Natural killer cell (primary cell): ENCODE measurements at regions not wholly inside any gene's neighbourhood (a gene's known extent, or its start where the extent isn't known, plus 50 kb on each side); places are given as distances from the start of the nearest gene placed in this dataset.

Experiments used
- ATAC-seq, 3 donors: fragments of 150-1000 bp in 2 of 3; fragments of 200-7000 bp in 1 of 3; cut with Tn5 transposase; 1 replicate in 1 of 3; 2 replicates in 2 of 3; pipeline ENCODE4 v1.10.0; 2021; ENCODE audit warnings: mild to moderate bottlenecking in 2 of 3, moderate library complexity in 2 of 3
- DNase-seq, 2 donors: peaks; one replicate each; pipeline versions ENCODE4 v3.0.0 to v3.0.0-alpha.2; 2013 to 2021; ENCODE audit warnings: mixed read lengths in 1 of 2
- H3K27ac ChIP-seq: one replicate; pipeline ENCODE4 v1.5.1; 2013; ENCODE audit warnings: mild to moderate bottlenecking, low read length
- H3K27me3 ChIP-seq: one replicate; pipeline ENCODE4 v1.6.1; 2013; ENCODE audit warnings: low read length; ENCODE audit not compliant: control insufficient read depth, insufficient read depth
- H3K36me3 ChIP-seq: one replicate; pipeline ENCODE4 v1.6.1; 2013; ENCODE audit warnings: low read length; ENCODE audit not compliant: control insufficient read depth, insufficient read depth
- H3K4me1 ChIP-seq: one replicate; pipeline ENCODE4 v1.6.1; 2013; ENCODE audit warnings: low read length; ENCODE audit not compliant: control insufficient read depth, insufficient read depth
- H3K4me3 ChIP-seq: one replicate; pipeline ENCODE4 v1.5.1; 2013; ENCODE audit warnings: low read length
- H3K9me3 ChIP-seq: one replicate; pipeline ENCODE4 v1.6.1; 2013; ENCODE audit warnings: low read length; ENCODE audit not compliant: control insufficient read depth, insufficient read depth
- H3K27ac Mint-ChIP-seq, 2 donors: one replicate each; pipeline ENCODE4 v1.8.0; 2022; ENCODE audit warnings: mild to moderate bottlenecking in 2 of 2, mixed read lengths in 2 of 2, moderate library complexity in 1 of 2
- H3K27me3 Mint-ChIP-seq, 2 donors: one replicate each; pipeline ENCODE4 v1.8.0; 2022; ENCODE audit warnings: low read depth in 2 of 2, mixed read lengths in 2 of 2
- H3K36me3 Mint-ChIP-seq: one replicate; pipeline ENCODE4 v1.8.0; 2022; ENCODE audit warnings: mixed read lengths
- H3K4me1 Mint-ChIP-seq, 2 donors: one replicate each; pipeline ENCODE4 v1.8.0; 2022; ENCODE audit warnings: mixed read lengths in 2 of 2
- H3K4me3 Mint-ChIP-seq: one replicate; pipeline ENCODE4 v1.8.0; 2022; ENCODE audit warnings: mild to moderate bottlenecking, moderate library complexity, mixed read lengths
- H3K9me3 Mint-ChIP-seq, 2 donors: one replicate each; pipeline ENCODE4 v1.8.0; 2022; ENCODE audit warnings: mixed read lengths in 2 of 2
- WGBS: methylation state at CpG from one replicate; pipeline ENCODE4 v1.1.7; 2013; ENCODE audit warnings: missing lambda C conversion rate; ENCODE audit not compliant: insufficient coverage; 5-methylcytosine and 5-hydroxymethylcytosine counted together
- intact Hi-C: fragments of 100-400 bp; cut with micrococcal nuclease; formaldehyde crosslinking; loops from one replicate; pipeline ENCODE4 v1.14.2; 2022
- TF ChIP-seq, protein P1 (sequence below): fragments of 200-600 bp; IDR thresholded peaks from one replicate; pipeline ENCODE4 v1.8.0; 2022; ENCODE audit warnings: antibody characterized with exemption

DNA sequence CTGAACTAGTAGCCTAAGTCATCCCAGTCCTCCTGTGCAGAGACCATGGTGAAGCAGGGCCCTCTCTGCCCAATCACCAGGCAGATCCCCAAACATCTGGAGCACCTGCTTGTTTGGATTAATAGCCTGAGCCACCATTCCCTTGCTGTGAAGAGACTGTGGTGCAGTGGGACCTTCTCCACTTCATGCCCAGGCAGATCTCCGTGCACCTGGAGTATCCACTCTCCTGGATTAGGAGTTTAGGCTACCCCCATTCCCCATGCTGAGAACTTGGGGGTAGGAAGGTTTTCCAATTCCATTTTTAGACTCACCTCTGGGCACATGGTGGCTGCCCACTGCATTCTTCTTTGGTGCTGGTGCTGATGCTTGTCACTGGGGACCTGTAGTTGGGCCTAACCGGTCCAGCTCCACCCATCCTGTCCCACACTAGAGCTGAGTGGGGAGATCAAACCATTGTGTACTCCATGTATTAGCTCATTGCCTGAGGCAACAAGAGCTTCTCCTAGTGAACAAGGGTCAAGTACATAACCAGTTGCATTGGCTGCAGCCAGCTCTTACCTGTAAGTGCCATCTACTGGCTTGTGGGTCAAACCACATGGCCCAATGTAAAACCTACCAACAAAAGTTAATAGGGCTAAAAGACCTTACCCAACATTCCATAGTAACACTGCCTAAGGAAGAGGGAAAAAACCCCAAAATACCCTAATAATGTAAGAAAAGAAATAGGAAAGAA lies 382.5 kb upstream of the CBLB start:
- H3K9me3 ChIP-seq = peaks cover 8% of the 10 kb centered on the region
- no peak overlapping the region for H3K4me3 ChIP-seq
- no peak overlapping the region for H3K27ac ChIP-seq
- TF ChIP-seq, protein P1, sequence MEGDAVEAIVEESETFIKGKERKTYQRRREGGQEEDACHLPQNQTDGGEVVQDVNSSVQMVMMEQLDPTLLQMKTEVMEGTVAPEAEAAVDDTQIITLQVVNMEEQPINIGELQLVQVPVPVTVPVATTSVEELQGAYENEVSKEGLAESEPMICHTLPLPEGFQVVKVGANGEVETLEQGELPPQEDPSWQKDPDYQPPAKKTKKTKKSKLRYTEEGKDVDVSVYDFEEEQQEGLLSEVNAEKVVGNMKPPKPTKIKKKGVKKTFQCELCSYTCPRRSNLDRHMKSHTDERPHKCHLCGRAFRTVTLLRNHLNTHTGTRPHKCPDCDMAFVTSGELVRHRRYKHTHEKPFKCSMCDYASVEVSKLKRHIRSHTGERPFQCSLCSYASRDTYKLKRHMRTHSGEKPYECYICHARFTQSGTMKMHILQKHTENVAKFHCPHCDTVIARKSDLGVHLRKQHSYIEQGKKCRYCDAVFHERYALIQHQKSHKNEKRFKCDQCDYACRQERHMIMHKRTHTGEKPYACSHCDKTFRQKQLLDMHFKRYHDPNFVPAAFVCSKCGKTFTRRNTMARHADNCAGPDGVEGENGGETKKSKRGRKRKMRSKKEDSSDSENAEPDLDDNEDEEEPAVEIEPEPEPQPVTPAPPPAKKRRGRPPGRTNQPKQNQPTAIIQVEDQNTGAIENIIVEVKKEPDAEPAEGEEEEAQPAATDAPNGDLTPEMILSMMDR = no peak
- H3K27ac Mint-ChIP-seq = no peak overlapping the region
- no peaks in the 10 kb centered on the region for H3K27me3 ChIP-seq
- intact Hi-C loops = no loop called here
- 97% methylated on average over 2 of the region's 2 CpGs for WGBS
- H3K4me3 Mint-ChIP-seq = no peak overlapping the region
- DNase-seq (no peak), ATAC-seq (no peak)
- no peaks in the 10 kb centered on the region for H3K4me1 Mint-ChIP-seq
- H3K4me1 ChIP-seq = no peaks in the 10 kb centered on the region
- H3K27me3 Mint-ChIP-seq = no peaks in the 10 kb centered on the region
- peaks cover 11% of the 10 kb centered on the region for H3K36me3 Mint-ChIP-seq
- H3K9me3 Mint-ChIP-seq = peaks cover 3 to 6% of the 10 kb centered on the region in 2 donors
- H3K36me3 ChIP-seq = no peaks in the 10 kb centered on the region

DNA sequence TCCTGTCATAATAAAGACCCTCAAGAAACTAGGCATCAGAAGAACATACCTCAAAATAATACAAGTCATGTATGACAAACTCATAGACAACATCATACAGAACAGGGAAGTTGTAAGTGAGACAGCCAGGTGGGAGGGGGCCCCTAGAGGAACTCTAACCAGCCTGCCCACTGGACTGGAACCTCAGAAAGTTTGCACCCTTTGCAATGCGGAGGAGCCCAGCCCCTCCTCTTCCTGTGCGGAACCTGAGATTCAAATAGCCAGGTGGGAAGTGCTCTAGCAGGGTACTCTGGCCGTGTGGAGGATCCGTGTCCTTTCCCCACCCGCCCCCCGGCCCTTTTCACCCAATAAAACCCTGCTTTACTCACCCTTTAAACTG lies 387.0 kb upstream of the CBLB start:
- Mint-ChIP-seq H3K4me3 (no peak overlapping the region), H3K36me3 (peaks cover 4% of the 10 kb centered on the region), H3K9me3 (peaks cover 0 to 3% of the 10 kb centered on the region in 2 donors), H3K27me3 (no peaks in the 10 kb centered on the region), H3K4me1 (no peaks in the 10 kb centered on the region), H3K27ac (no peak overlapping the region)
- Histone ChIP-seq H3K27ac (peak overlapping the region; percentile 47), H3K4me3 (peak overlapping the region; percentile 38), H3K27me3 (no peaks in the 10 kb centered on the region), H3K4me1 (no peaks in the 10 kb centered on the region), H3K36me3 (no peaks in the 10 kb centered on the region), H3K9me3 (peaks cover 7% of the 10 kb centered on the region)
- TF ChIP-seq, protein P1 = no peak
- ATAC-seq = no peak
- WGBS = 87% methylated on average over 6 of the region's 6 CpGs
- intact Hi-C loops = no loop called here
- no peak for DNase-seq

DNA sequence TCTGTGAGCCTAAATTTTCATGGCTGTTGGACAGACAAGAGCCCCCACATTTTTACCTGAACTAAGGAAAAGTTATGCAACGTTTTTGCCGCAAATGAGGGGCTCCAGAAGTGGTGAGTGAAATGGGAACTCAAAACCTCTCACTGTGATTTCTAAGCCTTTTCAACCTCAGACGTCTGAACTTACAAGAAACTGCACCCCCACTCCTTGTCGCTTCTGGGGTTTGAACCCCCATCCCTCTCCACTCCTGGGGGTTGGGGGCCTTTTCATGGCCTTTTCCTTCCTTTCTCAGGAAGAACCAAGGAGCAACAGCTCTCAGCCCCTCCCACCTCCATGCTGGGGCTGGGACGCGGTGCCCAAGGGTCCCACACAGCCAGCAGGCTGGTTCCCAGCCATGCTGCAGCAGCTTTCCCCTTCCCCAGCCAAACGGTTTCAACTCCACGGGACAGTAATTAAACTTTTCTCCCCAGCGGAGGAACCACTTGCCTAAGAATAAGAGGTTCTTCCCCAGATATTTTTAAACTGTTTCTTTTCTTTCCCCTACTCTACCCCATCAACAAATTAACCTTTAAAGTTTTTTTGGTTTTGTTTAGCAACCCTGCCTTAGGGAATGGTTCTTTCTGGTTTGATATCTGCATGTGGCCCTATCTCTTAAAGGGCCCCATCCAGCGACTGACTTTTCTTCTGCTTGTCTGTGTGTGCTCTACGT lies 387.6 kb upstream of the CBLB start:
- intact Hi-C loops = no loop called here
- peaks cover 0 to 3% of the 10 kb centered on the region in 2 donors for H3K9me3 Mint-ChIP-seq
- H3K4me3 Mint-ChIP-seq = no peak overlapping the region
- WGBS = 83% methylated on average over 9 of the region's 11 CpGs
- Histone ChIP-seq H3K4me1 (no peaks in the 10 kb centered on the region), H3K4me3 (peak overlapping the region; percentile 38), H3K27me3 (no peaks in the 10 kb centered on the region), H3K36me3 (no peaks in the 10 kb centered on the region), H3K27ac (peak overlapping the region; percentile 47), H3K9me3 (peaks cover 1% of the 10 kb centered on the region)
- no peak overlapping the region for H3K27ac Mint-ChIP-seq
- TF ChIP-seq, protein P1 = no peak
- DNase-seq (no peak), ATAC-seq (no peak)
- no peaks in the 10 kb centered on the region for H3K27me3 Mint-ChIP-seq
- peaks cover 3% of the 10 kb centered on the region for H3K36me3 Mint-ChIP-seq
- no peaks in the 10 kb centered on the region for H3K4me1 Mint-ChIP-seq
